ENCODE measurements at regions not wholly inside any gene's neighbourhood (a gene's known extent, or its start where the extent isn't known, plus 50 kb on each side); places are given as distances from the start of the nearest gene placed in this dataset.

DNA sequence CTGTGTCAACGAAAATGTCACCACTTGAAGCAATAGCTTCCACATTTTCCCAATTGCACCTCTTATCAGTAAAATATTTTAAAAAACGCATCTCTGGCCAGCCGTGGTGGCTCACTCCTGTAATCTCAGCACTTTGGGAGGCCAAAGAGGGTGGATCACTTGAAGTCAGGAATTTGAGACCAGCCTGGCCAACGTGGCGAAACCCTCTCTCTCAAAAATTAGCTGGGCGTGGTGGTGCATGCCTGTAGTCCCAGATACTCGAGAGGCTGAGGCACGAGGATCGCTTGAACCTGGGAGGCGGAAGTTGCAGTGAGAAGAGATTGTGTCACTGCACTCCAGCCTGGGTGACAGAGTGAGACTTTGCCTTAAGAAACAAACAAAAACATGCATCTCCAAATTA lies 210.1 kb upstream of the CHD1 start:
- no peak for DNase-seq (ENCODE audit: low read depth in 2 of 2)

DNA sequence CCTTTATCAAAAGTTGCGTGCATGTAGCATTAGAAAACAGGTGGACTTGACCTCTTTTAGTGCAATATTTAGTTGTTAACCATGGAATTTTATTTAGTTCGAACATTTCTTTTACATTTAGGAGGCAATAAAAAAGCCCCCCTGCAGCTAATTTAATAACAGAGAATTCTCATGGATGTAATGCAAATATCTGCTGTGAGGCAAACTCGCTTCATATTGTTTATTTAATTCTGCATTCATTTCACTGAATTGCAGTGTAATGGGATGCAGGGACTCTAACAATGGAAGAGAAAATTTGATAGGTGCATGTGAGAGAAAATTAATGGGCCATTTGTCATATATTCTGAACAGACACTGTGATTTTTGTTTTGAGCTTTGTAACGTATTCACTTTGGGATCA lies 205.1 kb upstream of the CHD1 start:
- no peak for DNase-seq (ENCODE audit: low read depth in 2 of 2)

DNA sequence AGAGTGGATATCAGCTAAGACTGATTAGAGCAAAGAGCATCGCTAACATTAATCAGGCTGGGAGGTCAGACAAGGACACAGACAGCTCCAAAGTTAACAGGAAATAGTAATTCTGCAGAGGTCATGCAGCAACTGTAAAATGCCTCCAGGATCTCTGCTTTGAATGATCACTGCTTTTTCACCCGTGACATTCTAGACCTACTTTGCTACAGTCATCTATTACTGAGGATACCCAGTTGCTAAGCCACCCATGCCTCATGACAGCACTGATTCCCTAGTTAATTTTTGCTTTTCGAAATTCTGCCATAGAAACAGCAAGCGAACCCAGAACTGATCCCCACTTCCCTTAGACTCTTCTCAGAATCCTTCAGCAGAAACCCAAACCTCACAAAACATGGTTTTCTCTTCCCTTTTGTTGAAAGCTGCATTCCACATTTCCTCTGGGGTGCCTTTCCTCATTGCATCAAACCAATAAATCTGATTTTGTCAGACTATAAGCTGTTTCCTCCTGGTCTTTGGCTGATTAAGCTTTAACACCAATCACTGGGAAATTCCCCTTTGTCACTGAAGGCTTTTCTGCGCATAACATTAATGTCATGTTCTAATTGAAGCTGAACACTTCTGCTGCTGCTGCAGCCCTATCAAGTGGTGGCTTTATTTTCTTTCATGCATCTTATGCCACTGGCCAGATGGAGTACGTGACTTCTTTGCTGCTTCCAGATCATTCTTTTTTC lies 201.1 kb upstream of the CHD1 start:
- no peak for DNase-seq (ENCODE audit: low read depth in 2 of 2)

DNA sequence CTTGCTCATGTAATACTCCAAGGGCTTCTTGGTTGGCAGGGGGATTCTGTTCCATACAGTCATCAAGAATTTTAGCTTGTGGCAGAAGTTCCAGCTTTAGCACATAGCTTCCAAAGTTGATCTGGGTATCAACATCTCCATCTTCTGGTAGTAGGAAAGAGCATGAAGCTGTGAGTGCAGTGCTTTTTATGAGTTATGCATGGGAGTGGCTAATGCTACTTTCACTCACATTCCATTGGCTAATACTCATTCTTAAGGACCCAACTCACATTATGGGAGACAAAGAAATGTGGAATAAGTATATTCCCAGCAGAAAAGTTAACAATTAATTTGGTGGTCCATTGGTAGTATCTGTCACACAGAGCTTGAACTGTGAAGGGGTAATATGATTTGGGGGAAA lies 194.2 kb upstream of the CHD1 start:
- no peak for DNase-seq (ENCODE audit: low read depth in 2 of 2)

DNA sequence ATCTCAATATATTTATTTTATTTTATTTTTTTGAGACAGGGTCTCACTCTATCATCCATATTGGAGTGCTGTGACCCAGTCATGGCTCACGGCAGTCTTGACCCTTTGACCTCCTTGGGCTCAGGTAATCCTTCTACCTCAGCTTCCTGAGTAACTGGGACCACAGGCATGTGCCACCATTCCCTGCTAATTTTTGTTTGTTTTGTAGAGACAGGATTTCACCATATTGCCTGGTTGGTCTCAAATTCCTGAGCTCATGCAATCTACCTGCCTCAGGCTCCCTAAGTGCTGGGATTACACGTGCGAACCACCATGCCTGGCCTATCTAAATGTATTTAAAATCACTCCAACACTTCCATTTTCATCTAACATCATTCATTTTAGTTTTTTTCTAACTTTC lies 190.5 kb upstream of the CHD1 start:
- DNase-seq (ENCODE audit: low read depth in 2 of 2) = no peak

DNA sequence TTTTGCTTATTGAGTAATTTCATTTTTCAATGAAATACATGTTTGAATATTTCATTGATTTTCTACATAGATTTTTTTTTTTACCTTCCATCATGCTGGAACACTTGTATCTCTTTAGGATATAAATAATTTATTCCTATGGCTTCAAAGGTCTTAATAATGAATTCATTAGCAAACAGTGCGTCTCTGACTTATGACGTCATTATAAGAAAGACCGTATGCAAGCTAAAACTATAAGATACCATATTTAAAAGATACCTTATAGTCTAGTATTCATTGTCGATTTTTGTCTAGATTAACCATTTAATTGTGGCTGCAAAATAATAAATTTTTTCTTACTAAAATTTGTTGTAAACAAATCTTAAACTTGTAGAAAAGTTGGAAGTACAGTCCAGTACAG lies 187.7 kb upstream of the CHD1 start:
- no peak for DNase-seq (ENCODE audit: low read depth in 2 of 2)

DNA sequence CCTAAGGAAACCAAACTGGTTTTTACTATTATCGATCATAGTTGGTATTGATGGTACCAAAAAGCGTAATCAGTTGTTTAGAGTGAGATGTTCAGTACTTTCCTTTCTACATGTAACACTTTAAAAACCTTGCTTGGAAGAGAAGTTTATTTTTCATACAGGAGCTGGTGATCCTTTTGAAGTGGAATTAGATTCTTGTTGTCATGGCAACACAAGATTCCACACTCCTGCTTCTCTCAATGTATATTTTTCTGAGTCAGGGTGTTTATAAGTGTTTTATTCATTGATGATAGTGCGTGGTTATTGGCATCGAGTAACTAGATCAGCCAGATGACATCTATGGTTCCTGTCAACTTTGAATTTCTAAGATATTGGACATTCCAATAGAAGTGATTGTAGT lies 181.1 kb upstream of the CHD1 start:
- no peak for DNase-seq (ENCODE audit: low read depth in 2 of 2)

DNA sequence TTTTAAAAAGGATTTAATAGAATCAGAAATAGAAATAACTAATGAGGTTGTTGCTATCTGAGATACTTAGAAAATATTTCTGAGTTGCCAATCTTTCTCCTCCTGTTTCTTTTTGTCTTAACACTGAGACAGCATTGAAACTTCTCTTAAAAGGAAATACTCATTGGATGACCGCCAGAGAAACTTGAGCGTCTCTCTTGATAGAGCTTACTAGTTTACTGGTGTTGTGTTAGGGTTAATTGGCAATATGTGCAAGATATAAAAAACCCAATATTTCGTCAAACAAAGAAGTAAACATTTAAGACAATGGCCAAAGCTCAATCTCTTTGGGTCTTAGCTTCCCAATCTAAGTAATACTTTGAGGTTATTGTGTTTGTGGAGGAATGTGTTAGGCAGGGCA lies 176.4 kb upstream of the CHD1 start:
- no peak for DNase-seq (ENCODE audit: low read depth in 2 of 2)

DNA sequence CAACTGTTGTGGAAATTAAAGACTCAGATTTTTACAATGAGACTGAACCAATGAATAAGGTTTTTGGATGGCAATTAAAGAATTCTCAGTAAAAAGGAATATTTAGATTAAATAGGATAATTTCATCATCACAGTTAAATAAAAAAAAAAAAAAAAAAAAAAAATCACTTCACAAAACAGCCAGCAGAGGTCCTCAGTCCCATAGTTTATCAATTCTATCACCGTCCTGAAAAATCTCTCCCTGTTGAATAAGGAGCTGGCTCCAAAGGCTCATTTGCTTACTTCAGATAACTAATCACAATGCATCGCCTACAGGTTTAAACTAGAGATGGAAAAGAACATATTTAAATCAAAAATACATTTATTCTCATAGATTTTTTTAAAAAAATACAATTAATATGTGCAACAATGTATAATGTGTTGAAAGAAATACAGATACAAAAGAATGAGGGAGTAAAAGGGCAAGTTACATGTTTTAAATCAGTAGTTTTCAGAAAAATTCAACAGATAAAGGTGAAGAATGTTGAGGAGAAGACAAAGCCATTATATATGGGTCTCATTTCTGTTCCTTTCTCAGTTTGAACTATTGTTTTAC lies 175.8 kb upstream of the CHD1 start:
- no peak for DNase-seq (ENCODE audit: low read depth in 2 of 2)

DNA sequence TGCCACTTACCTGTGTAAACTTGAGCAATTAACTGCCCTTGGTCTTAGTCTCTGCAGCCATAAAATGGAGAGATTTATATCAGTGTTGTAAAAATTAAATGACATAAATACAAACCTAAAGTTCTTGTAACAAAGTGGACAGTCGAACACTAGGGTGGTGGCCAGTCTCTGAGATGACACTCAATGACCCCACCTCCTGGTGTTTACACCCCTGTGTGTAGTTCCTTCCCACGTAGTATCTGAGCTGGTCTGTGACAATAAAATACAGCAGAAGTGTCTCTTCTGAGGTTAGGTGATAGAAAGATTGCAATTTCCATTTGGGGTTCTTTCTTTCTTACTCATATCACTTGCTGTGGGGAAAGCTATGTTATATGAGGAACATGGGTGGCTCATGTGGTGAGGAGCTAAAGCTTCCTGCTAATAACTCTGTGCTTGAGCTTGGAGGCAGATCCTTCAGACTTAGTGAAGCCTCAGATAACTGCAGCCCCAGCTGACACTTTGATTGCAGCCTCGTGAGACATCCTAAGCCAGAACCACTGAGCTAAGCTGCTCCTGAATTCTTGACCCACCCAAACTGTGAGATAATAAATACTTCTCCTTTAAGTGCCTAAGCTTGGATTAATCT lies 173.4 kb upstream of the CHD1 start:
- DNase-seq (ENCODE audit: low read depth in 2 of 2) = no peak

DNA sequence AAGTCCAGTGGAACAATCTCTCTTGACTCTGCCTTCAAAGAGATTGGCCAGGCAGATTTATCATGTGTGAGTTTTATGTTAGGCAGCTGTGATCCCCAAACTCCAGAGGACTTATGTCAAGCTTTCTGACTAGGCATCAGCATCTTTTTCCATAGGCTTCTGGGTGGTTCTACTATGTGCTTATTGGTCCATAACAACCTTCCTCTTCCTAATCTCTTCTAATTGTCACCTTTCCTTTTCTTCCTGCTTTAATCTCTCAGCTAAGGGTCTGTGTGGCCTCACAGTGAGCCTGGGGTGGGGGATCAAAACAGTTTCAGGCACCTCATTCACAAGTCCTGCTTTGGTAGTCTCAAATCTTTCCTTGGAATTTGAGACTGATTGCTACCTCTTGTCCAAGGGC lies 170.9 kb upstream of the CHD1 start:
- no peak for DNase-seq (ENCODE audit: low read depth in 2 of 2)

DNA sequence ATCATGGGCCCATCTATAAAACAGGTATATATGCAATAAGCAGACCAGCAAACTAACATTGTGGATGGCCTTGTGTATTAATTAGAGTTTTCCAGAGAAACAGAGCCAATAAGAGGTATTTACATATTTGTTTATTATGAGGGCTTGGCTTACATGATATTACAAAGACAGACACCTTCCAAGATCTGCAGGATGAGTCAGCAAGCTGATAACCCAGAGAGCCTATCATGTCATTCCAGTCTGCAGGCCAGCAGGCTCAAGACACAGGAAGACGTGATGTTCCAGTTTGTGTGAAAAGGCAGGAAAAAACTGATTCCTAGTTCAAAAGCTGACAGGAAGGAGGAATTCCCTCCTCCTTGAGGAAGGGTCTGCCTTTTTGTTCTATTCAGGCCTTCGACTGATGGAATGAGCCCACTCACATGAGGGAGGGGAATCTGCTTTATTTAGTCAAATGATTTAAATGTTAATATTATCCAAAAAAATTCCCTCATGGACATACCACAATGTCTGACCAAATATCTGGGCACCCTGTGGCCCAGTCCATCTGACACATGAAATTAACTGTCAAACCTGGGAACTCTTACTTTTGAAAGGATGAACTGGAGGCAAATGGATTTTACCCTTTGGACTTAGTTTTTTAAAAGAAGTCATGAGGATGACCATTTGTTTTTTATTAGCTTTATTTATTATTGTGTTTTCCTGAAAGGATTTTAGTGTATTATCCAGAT lies 161.2 kb upstream of the CHD1 start:
- DNase-seq (ENCODE audit: low read depth in 2 of 2) = no peak

DNA sequence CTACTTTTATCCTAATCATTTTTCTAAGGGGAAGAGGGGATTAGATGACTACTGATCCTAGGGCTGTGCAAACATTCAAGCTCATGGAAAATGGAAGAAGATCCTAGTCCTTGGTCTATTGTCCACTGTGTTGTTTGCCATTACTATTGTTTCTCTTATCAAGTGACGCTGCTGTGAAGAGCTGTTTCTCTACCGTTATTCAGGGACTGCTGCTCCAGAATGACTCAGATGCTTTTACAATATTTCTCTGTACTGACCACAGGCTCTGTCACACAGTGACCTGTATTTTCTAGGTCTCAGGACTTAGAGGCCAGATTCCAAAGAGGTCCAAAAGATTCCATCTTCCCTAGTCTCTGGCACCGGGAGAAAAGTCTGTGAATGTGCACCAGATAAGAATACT lies 159.5 kb upstream of the CHD1 start:
- DNase-seq (ENCODE audit: low read depth in 2 of 2) = no peak

DNA sequence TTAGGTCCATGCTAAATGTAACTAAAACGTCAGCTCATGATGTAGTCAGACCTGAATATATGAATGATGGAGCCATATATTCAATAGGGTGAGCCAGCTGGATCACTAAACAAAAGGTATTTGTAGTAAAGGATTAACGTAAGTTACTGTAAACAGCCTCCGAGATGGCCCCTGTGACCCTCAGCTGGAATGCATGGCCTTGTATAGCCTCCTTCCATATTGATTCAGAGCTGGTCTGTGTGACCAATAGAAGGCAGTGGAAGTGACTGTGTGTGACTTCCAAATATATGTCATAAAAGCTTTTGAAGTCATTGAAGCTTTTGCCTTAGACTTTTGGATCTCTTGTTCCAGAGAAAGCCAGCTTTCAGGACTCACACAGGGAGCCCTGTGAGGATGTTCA lies 154.4 kb upstream of the CHD1 start:
- no peak for DNase-seq (ENCODE audit: low read depth in 2 of 2)

DNA sequence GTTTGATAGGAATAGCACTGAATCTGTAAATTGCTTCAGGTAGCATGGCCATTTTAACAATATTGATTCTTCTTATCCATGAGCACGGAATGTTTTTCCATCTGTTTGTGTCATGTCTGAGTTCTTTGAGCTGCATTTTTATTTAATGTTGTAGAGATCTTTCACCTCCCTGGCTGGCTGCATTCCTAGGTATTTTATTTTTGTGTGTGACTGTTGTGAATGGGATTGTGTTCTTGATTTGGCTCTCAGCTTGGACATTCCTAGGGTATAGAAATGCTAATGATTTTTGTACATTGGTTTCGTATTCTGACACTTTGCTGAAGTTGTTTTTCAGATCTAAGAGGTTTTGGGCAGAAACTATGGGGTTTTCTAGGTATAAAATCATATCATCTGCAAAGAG lies 152.9 kb upstream of the CHD1 start:
- DNase-seq (ENCODE audit: low read depth in 2 of 2) = no peak

DNA sequence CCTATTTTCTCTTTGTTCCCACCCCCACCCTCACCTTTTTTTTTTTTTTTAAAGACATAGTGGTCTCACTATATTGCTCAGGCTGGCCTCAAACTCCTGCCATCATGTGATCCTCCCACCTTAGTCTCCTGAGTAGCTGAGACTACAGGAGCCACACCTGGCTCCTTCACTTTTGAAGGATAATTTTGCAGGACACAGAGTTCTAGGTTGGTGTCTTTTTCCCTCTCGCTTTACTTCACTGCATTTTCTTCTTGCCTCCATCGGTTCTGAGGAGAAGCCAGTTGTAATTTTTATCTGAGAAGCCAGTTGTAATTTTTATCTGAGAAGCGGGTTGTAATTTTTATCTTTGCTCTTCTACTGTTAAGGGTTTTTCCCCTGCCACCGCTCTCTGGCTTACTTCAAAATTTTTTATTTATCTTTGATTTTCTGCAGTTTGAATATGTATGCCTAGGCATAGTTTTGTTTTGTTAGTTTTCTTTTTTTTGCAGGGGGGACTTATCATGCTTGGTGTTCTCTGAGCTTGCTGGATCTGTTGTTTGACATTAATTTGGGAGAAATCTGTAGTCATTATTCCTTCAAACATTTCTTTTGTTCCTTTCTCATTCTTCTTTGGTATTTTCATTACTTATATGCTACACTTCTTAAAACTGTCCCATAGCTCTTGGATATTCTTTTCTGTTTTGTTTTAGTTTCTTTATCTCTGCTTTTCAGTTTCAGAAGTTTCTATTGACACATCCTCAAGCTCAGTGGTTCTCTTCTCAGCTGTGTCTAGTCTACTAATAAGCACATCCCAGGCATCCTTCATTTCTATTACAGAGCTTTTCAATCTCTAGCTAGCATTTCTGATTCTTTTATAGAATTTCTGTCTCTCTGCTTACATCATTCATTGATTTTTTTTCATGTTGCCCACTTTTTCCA lies 148.2 kb upstream of the CHD1 start:
- DNase-seq (ENCODE audit: low read depth in 2 of 2) = no peak

DNA sequence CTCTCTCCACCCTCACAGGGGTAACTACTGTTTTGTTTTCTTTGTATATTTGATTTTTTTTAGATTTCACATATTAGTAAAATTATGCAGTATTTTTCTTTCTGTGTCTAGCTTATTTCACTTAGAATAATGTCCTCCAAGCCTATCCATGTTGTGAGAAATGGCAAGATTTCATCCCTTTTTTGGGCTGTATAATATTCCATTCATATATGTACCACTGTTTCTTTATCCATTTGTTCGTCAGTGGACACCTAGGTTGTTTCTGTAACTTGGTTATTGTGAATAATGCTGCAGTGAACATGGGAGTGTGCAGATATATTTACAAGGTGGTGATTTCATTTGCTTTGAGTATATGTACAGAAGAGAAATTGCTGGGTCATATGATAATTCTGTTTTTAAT lies 144.0 kb upstream of the CHD1 start:
- DNase-seq (ENCODE audit: low read depth in 2 of 2) = no peak

DNA sequence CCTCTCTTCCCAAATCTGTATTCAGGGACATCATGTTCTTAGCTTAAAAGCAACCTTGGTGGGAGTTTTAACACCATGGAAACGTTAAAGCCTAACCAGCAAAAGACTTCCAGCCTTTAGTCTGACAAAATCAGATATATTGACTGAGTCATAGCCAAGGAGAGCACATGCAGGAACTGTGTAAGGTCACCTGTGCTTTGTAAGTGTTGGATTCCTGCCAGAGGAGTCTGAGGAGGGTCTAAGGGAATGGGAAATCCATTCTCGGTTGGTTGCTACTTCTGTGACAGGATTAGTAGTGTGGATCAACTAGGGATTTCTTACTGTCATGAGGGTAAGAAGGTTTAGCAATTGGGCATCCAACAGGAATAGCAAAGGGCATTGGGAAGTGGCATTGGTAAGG lies 142.0 kb upstream of the CHD1 start:
- DNase-seq (ENCODE audit: low read depth in 2 of 2) = no peak

DNA sequence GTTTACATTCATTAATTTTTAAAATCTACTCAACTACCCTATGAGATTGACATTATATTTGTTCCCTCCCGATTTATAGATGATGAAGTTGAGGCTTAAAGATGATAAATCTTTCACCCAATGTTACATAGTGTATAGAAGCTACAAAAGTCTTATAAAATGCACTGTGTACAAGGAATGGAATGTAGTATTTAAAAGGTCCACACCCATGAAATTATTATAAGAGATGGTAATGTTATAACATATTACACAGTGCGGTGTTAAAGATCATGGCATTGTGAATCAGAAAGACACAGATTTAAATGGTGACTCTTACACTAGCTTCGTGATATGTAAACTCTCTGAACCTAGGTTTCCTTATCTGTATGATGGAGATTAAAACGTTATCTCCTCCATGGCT lies 141.6 kb upstream of the CHD1 start:
- DNase-seq (ENCODE audit: low read depth in 2 of 2) = no peak

DNA sequence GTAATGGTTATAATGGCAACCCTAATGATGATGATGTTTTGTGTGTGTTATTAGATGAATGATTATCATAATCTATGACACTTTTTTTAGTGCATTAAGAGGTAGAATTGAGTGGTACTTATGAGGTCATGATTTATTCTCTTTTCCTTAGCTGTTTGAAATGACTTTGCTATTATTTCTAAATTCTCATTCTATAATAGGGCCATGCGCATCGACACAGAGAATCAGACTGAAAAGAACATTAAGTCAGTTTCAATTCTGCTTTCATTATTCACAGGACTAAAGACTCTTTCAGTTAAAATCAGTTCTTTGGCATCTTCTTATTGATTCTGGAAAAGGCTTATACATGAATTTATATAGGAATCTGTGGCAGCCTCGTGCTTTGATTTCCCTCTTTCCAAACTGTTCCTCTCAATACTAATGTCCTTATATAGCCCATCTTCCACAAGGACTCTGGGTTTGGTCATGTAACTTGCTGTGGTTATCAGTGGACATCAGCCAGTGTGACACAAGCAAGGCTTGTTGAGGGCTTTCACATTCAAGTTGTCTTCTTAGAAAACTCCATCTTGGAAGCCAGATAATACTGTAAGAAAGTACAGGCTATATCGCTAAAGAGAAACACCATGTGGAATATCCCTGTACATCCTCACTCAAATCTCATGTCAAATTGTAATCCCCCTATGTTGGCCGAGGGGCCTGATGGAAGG lies 140.3 kb upstream of the CHD1 start:
- DNase-seq (ENCODE audit: low read depth in 2 of 2) = no peak

DNA sequence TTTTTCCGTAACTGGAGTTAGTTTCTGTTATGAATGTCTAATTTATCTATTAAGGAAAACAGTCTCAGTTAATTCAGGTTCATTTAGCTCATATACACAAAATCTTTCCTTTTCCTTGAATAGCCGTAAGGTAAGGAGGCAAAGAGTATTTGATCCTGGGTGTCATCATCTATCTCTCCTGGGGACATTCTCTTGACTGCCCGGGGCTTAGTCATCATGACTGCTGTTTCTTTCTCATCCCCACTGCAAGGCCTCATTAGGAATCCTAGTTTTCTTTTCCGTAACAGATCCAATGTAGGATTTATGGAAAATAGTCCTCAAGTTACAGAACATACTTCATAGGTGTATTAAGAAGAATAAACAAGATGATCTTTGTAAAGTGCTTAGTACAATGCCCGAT lies 134.9 kb upstream of the CHD1 start:
- DNase-seq (ENCODE audit: low read depth in 2 of 2) = no peak
